GM12801 (cell line): ENCODE measurements at regions not wholly inside any gene's neighbourhood (a gene's known extent, or its start where the extent isn't known, plus 50 kb on each side); places are given as distances from the start of the nearest gene placed in this dataset.

Source experiments
- CTCF ChIP-seq: IDR thresholded peaks from one replicate; pipeline ENCODE4 v1.5.1; 2011; ENCODE audit warnings: control low read depth; ENCODE audit not compliant: insufficient read length; ENCODE audit errors: extremely low read depth

GRCh38 chr2:157946919-157947557 is 70.9 kb upstream of the ACVR1 start:
- TF ChIP-seq CTCF: no peak

DNA sequence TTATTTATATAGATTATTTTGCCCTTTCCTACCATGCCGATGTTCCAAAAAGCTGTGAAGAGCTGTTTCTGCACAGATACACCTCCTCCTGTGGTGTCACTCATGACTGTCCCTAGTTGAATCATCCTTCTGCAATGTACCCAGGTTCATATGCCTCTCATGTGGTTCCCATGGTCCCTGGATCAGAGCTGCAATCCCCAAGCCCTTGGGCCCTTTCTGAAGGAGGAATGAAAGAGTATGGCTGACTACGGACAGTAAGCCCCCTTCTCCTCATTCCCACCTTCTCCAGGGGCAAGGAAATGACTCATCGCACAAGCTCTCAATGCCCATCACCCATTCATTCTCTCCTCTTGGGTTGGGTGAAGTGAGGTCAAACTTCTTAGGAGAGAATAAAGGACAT is 63.9 kb upstream of the ACVR1 start:
- TF ChIP-seq CTCF: no peak

DNA sequence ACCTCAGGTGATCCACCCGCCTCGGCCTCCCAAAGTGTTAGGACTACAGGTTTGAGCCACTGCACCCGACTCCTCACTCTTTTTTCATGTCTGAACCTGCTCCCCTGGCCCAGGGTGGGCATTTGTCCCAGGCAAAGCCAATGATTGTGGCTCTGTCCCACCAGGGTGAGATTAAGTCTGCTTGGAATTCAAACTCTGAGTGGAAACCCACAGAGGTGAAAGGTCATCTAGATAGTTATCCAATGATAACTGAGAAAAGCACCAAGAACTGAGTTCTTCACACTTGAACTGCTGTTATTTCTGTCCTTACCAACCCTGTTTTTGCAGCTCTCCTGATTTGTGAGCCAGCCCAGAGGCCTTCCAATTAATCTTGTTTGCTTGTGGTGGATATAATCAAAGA is 62.4 kb upstream of the ACVR1 start:
- no peak for TF ChIP-seq CTCF

GRCh38 chr2:157936406-157936805 is 60.3 kb upstream of the ACVR1 start:
- no peak for TF ChIP-seq CTCF

- TF ChIP-seq CTCF: no peak
Observed at GRCh38 chr2:157935378-157935906, 59.3 kb upstream of the ACVR1 start.

- no peak for TF ChIP-seq CTCF
Observed at GRCh38 chr2:157934684-157935377, 58.7 kb upstream of the ACVR1 start.

- TF ChIP-seq CTCF: no peak
Observed at GRCh38 chr2:157933160-157933920, 57.2 kb upstream of the ACVR1 start.
